Chondrocyte (in vitro differentiated cells): ENCODE measurements at regions not wholly inside any gene's neighbourhood (a gene's known extent, or its start where the extent isn't known, plus 50 kb on each side); places are given as distances from the start of the nearest gene placed in this dataset.

ENCODE experiments used
- DNase-seq: peaks from one replicate; pipeline ENCODE4 v3.0.0; 2021; ENCODE audit warnings: mixed read lengths, low spot score
- H3K27ac Mint-ChIP-seq: one replicate; pipeline ENCODE4 v1.8.0; 2021; ENCODE audit warnings: mild to moderate bottlenecking, moderate library complexity, mixed read lengths; ENCODE audit not compliant: unreplicated experiment
- H3K27me3 Mint-ChIP-seq: 2 replicates; pipeline ENCODE4 v1.8.0; 2021; ENCODE audit warnings: low read depth, mixed read lengths
- H3K36me3 Mint-ChIP-seq: 2 replicates; pipeline ENCODE4 v1.8.0; 2021; ENCODE audit warnings: low read depth, mixed read lengths
- H3K4me1 Mint-ChIP-seq: 2 replicates; pipeline ENCODE4 v1.8.0; 2021; ENCODE audit warnings: low read depth, mild to moderate bottlenecking, mixed read lengths
- H3K4me3 Mint-ChIP-seq: one replicate; pipeline ENCODE4 v1.8.0; 2021; ENCODE audit warnings: mild to moderate bottlenecking, moderate library complexity, mixed read lengths; ENCODE audit not compliant: unreplicated experiment
- H3K9me3 Mint-ChIP-seq: 2 replicates; pipeline ENCODE4 v1.8.0; 2021; ENCODE audit warnings: low read depth, mixed read lengths
- CTCF ChIP-seq: fragments of 200-600 bp; sonication (generic); IDR thresholded peaks from 2 replicates; pipeline ENCODE4 v1.5.0; 2021; ENCODE audit warnings: antibody characterized with exemption, mild to moderate bottlenecking, moderate library complexity

GRCh38 chr17:77329741-77330531 lies 189.2 kb downstream of the SEC14L1 start:
- no peaks in the 10 kb centered on the region for H3K27me3 Mint-ChIP-seq
- no peaks in the 10 kb centered on the region for H3K36me3 Mint-ChIP-seq
- DNase-seq = peak; percentile 92
- peaks cover 4% of the 10 kb centered on the region for H3K9me3 Mint-ChIP-seq
- H3K4me1 Mint-ChIP-seq = peaks cover 44% of the 10 kb centered on the region
- no peak overlapping the region for H3K27ac Mint-ChIP-seq
- H3K4me3 Mint-ChIP-seq = no peak overlapping the region
- TF ChIP-seq CTCF = no peak

- H3K27me3 Mint-ChIP-seq = no peaks in the 10 kb centered on the region
- peaks cover 4% of the 10 kb centered on the region for H3K9me3 Mint-ChIP-seq
- no peak for TF ChIP-seq CTCF
- DNase-seq = peak; percentile 86
- no peak overlapping the region for H3K27ac Mint-ChIP-seq
- peaks cover 37% of the 10 kb centered on the region for H3K4me1 Mint-ChIP-seq
- no peak overlapping the region for H3K4me3 Mint-ChIP-seq
- H3K36me3 Mint-ChIP-seq = no peaks in the 10 kb centered on the region
Observed at GRCh38 chr17:77330602-77331081, 189.9 kb downstream of the SEC14L1 start.

- Mint-ChIP-seq H3K9me3 (peaks cover 4% of the 10 kb centered on the region), H3K4me3 (peak overlapping the region; percentile 54), H3K4me1 (peaks cover 30% of the 10 kb centered on the region), H3K27ac (peak overlapping the region; percentile 74), H3K27me3 (no peaks in the 10 kb centered on the region), H3K36me3 (no peaks in the 10 kb centered on the region)
- peak; percentile 95 for TF ChIP-seq CTCF
- peak; percentile 93 for DNase-seq
Observed at GRCh38 chr17:77331301-77331864, 190.6 kb downstream of the SEC14L1 start.

GRCh38 chr17:77332034-77332971 lies 191.5 kb downstream of the SEC14L1 start:
- peak; percentile 8 for DNase-seq
- Mint-ChIP-seq H3K4me1 (peaks cover 27% of the 10 kb centered on the region), H3K9me3 (peaks cover 10% of the 10 kb centered on the region), H3K27me3 (no peaks in the 10 kb centered on the region), H3K36me3 (peaks cover 2% of the 10 kb centered on the region), H3K4me3 (no peak overlapping the region), H3K27ac (peak overlapping the region; percentile 74)
- no peak for TF ChIP-seq CTCF
